Chondrocyte (in vitro differentiated cells): ENCODE measurements at regions not wholly inside any gene's neighbourhood (a gene's known extent, or its start where the extent isn't known, plus 50 kb on each side); places are given as distances from the start of the nearest gene placed in this dataset.

Source experiments
- DNase-seq: peaks from one replicate; pipeline ENCODE4 v3.0.0; 2021; ENCODE audit warnings: mixed read lengths, low spot score
- H3K27ac Mint-ChIP-seq: one replicate; pipeline ENCODE4 v1.8.0; 2021; ENCODE audit warnings: mild to moderate bottlenecking, moderate library complexity, mixed read lengths; ENCODE audit not compliant: unreplicated experiment
- H3K27me3 Mint-ChIP-seq: 2 replicates; pipeline ENCODE4 v1.8.0; 2021; ENCODE audit warnings: low read depth, mixed read lengths
- H3K36me3 Mint-ChIP-seq: 2 replicates; pipeline ENCODE4 v1.8.0; 2021; ENCODE audit warnings: low read depth, mixed read lengths
- H3K4me1 Mint-ChIP-seq: 2 replicates; pipeline ENCODE4 v1.8.0; 2021; ENCODE audit warnings: low read depth, mild to moderate bottlenecking, mixed read lengths
- H3K4me3 Mint-ChIP-seq: one replicate; pipeline ENCODE4 v1.8.0; 2021; ENCODE audit warnings: mild to moderate bottlenecking, moderate library complexity, mixed read lengths; ENCODE audit not compliant: unreplicated experiment
- H3K9me3 Mint-ChIP-seq: 2 replicates; pipeline ENCODE4 v1.8.0; 2021; ENCODE audit warnings: low read depth, mixed read lengths
- CTCF ChIP-seq: fragments of 200-600 bp; sonication (generic); IDR thresholded peaks from 2 replicates; pipeline ENCODE4 v1.5.0; 2021; ENCODE audit warnings: antibody characterized with exemption, mild to moderate bottlenecking, moderate library complexity

GRCh38 chr1:2867087-2867425 lies 65.6 kb upstream of the TTC34 start:
- H3K27me3 Mint-ChIP-seq, result no peaks in the 10 kb centered on the region
- no peaks in the 10 kb centered on the region for H3K4me1 Mint-ChIP-seq
- H3K36me3 Mint-ChIP-seq, result no peaks in the 10 kb centered on the region
- no peak overlapping the region for H3K27ac Mint-ChIP-seq
- no peak for TF ChIP-seq CTCF
- no peak for DNase-seq
- peaks cover 13% of the 10 kb centered on the region for H3K9me3 Mint-ChIP-seq
- H3K4me3 Mint-ChIP-seq, result no peak overlapping the region

GRCh38 chr1:2867861-2868260 lies 66.4 kb upstream of the TTC34 start:
- no peaks in the 10 kb centered on the region for H3K36me3 Mint-ChIP-seq
- no peak overlapping the region for H3K27ac Mint-ChIP-seq
- no peaks in the 10 kb centered on the region for H3K27me3 Mint-ChIP-seq
- peaks cover 14% of the 10 kb centered on the region for H3K9me3 Mint-ChIP-seq
- TF ChIP-seq CTCF, result no peak
- DNase-seq, result no peak
- H3K4me1 Mint-ChIP-seq, result no peaks in the 10 kb centered on the region
- H3K4me3 Mint-ChIP-seq, result no peak overlapping the region

GRCh38 chr1:2868571-2869195 lies 67.2 kb upstream of the TTC34 start:
- Mint-ChIP-seq H3K9me3 (peaks cover 15% of the 10 kb centered on the region), H3K4me1 (no peaks in the 10 kb centered on the region), H3K4me3 (no peak overlapping the region), H3K27ac (no peak overlapping the region), H3K27me3 (no peaks in the 10 kb centered on the region), H3K36me3 (no peaks in the 10 kb centered on the region)
- TF ChIP-seq CTCF, result no peak
- DNase-seq, result no peak

- no peak overlapping the region for H3K27ac Mint-ChIP-seq
- peaks cover 15% of the 10 kb centered on the region for H3K9me3 Mint-ChIP-seq
- H3K4me3 Mint-ChIP-seq, result no peak overlapping the region
- no peaks in the 10 kb centered on the region for H3K4me1 Mint-ChIP-seq
- TF ChIP-seq CTCF, result no peak
- DNase-seq, result no peak
- no peaks in the 10 kb centered on the region for H3K36me3 Mint-ChIP-seq
- no peaks in the 10 kb centered on the region for H3K27me3 Mint-ChIP-seq
Measured at GRCh38 chr1:2871246-2871815, 69.8 kb upstream of the TTC34 start.

- Mint-ChIP-seq H3K4me3 (no peak overlapping the region), H3K36me3 (no peaks in the 10 kb centered on the region), H3K4me1 (no peaks in the 10 kb centered on the region), H3K27me3 (no peaks in the 10 kb centered on the region), H3K27ac (no peak overlapping the region), H3K9me3 (peaks cover 15% of the 10 kb centered on the region)
- no peak for TF ChIP-seq CTCF
- no peak for DNase-seq
Measured at GRCh38 chr1:2874207-2874606, 72.7 kb upstream of the TTC34 start.
